Stimulated activated CD4-positive, alpha-beta T cell treated with anti-CD3 and anti-CD28 coated beads, TNF-alpha, amount 100 ng/mL, for 24 hours (primary cell): ENCODE measurements at regions not wholly inside any gene's neighbourhood (a gene's known extent, or its start where the extent isn't known, plus 50 kb on each side); places are given as distances from the start of the nearest gene placed in this dataset.
"Not testable (repeated sequence)": the region's sequence is repeated elsewhere in the genome, so short reads cannot be mapped to it uniquely, and the experiment has no call there.

Source experiments
- DNase-seq, 3 experiments: peaks; one replicate each; pipeline ENCODE4 v3.0.0-alpha.2; 2020; ENCODE audit warnings: low read depth in 3 of 3

GRCh38 chr16:59339871-59340270, 605.8 kb upstream of the GOT2 start:
- no peak for DNase-seq

GRCh38 chr16:59336136-59336695, 602.1 kb upstream of the GOT2 start:
- no peak for DNase-seq

- not testable (repeated sequence) for DNase-seq
These were observed 597.6 kb upstream of the GOT2 start for GRCh38 chr16:59331708-59332107.

GRCh38 chr16:59330019-59330670, 596.0 kb upstream of the GOT2 start:
- DNase-seq, result no peak

GRCh38 chr16:59328961-59329360, 594.8 kb upstream of the GOT2 start:
- no peak for DNase-seq

GRCh38 chr16:59327894-59328293, 593.8 kb upstream of the GOT2 start:
- no peak for DNase-seq

- DNase-seq, result no peak
These were observed 592.8 kb upstream of the GOT2 start for GRCh38 chr16:59326955-59327354.

GRCh38 chr16:59324462-59324861, 590.3 kb upstream of the GOT2 start:
- no peak for DNase-seq

GRCh38 chr16:59320657-59321056, 586.5 kb upstream of the GOT2 start:
- no peak for DNase-seq

GRCh38 chr16:59319871-59320270, 585.8 kb upstream of the GOT2 start:
- DNase-seq, result no peak

- DNase-seq, result no peak
These were observed 571.7 kb upstream of the GOT2 start for GRCh38 chr16:59305850-59306249.

GRCh38 chr16:59296888-59297287, 562.8 kb upstream of the GOT2 start:
- DNase-seq, result no peak

- DNase-seq, result no peak
These were observed 562.0 kb upstream of the GOT2 start for GRCh38 chr16:59295993-59296736.

GRCh38 chr16:59295474-59295873, 561.4 kb upstream of the GOT2 start:
- no peak for DNase-seq

GRCh38 chr16:59290718-59291117, 556.6 kb upstream of the GOT2 start:
- DNase-seq, result no peak

GRCh38 chr16:59289151-59289550, 555.0 kb upstream of the GOT2 start:
- no peak for DNase-seq

- no peak for DNase-seq
These were observed 540.0 kb upstream of the GOT2 start for GRCh38 chr16:59274141-59274540.

- no peak for DNase-seq
These were observed 529.8 kb upstream of the GOT2 start for GRCh38 chr16:59263955-59264354.

GRCh38 chr16:59260892-59261291, 526.8 kb upstream of the GOT2 start:
- DNase-seq, result no peak

- DNase-seq, result no peak
These were observed 525.8 kb upstream of the GOT2 start for GRCh38 chr16:59259950-59260319.

GRCh38 chr16:59259074-59259949, 525.2 kb upstream of the GOT2 start:
- DNase-seq, result no peak

GRCh38 chr16:59252317-59252716, 518.2 kb upstream of the GOT2 start:
- DNase-seq, result no peak
